ENCODE measurements at regions not wholly inside any gene's neighbourhood (a gene's known extent, or its start where the extent isn't known, plus 50 kb on each side); places are given as distances from the start of the nearest gene placed in this dataset.

- no peak overlapping the region for H3K4me3 ChIP-seq (ENCODE audit: low read depth, low read length)
- TF ChIP-seq, protein P1, sequence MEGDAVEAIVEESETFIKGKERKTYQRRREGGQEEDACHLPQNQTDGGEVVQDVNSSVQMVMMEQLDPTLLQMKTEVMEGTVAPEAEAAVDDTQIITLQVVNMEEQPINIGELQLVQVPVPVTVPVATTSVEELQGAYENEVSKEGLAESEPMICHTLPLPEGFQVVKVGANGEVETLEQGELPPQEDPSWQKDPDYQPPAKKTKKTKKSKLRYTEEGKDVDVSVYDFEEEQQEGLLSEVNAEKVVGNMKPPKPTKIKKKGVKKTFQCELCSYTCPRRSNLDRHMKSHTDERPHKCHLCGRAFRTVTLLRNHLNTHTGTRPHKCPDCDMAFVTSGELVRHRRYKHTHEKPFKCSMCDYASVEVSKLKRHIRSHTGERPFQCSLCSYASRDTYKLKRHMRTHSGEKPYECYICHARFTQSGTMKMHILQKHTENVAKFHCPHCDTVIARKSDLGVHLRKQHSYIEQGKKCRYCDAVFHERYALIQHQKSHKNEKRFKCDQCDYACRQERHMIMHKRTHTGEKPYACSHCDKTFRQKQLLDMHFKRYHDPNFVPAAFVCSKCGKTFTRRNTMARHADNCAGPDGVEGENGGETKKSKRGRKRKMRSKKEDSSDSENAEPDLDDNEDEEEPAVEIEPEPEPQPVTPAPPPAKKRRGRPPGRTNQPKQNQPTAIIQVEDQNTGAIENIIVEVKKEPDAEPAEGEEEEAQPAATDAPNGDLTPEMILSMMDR (IDR thresholded peaks at IDR 0.05; ENCODE audit: insufficient read depth, low read depth, low read length, missing control alignments) = no peak
- no peak for DNase-seq (ENCODE audit: low read depth)
These were observed 1361.8 kb upstream of the DDX18 start for GRCh38 chr2:116452651-116453050.

GRCh38 chr2:116456429-116456828 is 1358.1 kb upstream of the DDX18 start:
- TF ChIP-seq, protein P1 (IDR thresholded peaks at IDR 0.05; ENCODE audit: insufficient read depth, low read depth, low read length, missing control alignments) = no peak
- H3K4me3 ChIP-seq (ENCODE audit: low read depth, low read length) = no peak overlapping the region
- no peak for DNase-seq (ENCODE audit: low read depth)

DNA sequence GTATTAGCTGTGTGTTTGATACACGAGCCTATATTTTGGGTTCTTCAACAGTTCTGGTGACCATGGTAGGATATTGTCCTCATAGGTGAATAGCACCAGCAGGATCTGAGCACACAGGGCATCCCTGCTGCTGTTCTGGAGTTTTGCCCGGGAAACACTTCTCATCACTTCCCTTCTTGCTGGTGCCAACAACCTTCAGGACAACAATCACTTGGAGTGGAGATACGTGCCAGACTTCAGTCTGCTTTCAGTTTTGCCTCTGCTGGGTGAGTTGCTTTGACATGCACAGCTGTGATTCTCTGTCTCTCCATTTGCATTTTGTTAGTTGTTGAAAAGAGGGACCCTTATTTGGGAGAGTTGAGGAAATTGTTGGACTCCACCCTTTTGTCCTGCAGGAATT is 1347.2 kb upstream of the DDX18 start:
- TF ChIP-seq, protein P1 (IDR thresholded peaks at IDR 0.05; ENCODE audit: insufficient read depth, low read depth, low read length, missing control alignments) = no peak
- H3K4me3 ChIP-seq (ENCODE audit: low read depth, low read length) = no peak overlapping the region
- DNase-seq (ENCODE audit: low read depth) = no peak

- H3K4me3 ChIP-seq (ENCODE audit: low read depth, low read length) = no peak overlapping the region
- TF ChIP-seq, protein P1 (IDR thresholded peaks at IDR 0.05; ENCODE audit: insufficient read depth, low read depth, low read length, missing control alignments) = no peak
- DNase-seq (ENCODE audit: low read depth) = no peak
These were observed 1337.3 kb upstream of the DDX18 start for GRCh38 chr2:116477229-116477628.

DNA sequence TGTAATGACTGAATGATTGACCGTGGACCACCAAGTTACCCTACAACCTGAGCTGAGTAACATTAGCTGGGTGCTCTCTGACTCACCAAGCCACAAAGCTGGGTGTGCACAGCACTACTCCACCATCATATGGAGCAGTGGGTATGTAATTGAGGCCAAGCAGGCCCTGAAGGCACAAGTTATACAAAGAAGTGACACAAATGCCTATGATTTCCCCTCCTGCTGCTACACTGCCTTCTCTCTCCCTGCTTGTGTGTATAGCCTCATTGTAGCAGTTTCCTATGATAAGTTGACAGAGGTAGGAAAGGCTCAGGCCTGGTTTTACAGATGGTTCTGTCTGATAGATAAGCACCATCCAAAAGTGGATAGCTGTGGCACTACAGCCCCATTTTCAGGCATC is 1327.2 kb upstream of the DDX18 start:
- H3K4me3 ChIP-seq (ENCODE audit: low read depth, low read length) = no peak overlapping the region
- DNase-seq (ENCODE audit: low read depth) = no peak
- TF ChIP-seq, protein P1 (IDR thresholded peaks at IDR 0.05; ENCODE audit: insufficient read depth, low read depth, low read length, missing control alignments) = no peak

DNA sequence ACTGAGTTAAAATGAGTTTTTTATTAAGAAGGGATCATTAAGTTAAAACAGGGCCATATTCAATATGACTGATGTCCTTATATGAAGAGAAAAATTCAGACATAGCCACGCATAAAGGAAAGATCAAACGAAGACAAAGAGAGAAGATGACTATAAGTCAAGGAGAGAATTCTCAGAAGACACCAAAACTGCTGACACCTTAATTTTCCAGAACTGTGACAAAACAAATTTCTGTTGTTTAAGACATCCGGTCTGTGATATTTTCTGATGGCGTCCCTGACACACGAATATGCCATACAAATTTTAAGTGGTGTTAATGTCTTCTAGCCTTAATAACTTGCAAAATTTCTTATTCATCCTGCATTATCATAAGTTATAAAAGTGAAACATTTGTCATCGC is 1325.2 kb upstream of the DDX18 start:
- H3K4me3 ChIP-seq (ENCODE audit: low read depth, low read length) = no peak overlapping the region
- TF ChIP-seq, protein P1 (IDR thresholded peaks at IDR 0.05; ENCODE audit: insufficient read depth, low read depth, low read length, missing control alignments) = no peak
- no peak for DNase-seq (ENCODE audit: low read depth)

DNA sequence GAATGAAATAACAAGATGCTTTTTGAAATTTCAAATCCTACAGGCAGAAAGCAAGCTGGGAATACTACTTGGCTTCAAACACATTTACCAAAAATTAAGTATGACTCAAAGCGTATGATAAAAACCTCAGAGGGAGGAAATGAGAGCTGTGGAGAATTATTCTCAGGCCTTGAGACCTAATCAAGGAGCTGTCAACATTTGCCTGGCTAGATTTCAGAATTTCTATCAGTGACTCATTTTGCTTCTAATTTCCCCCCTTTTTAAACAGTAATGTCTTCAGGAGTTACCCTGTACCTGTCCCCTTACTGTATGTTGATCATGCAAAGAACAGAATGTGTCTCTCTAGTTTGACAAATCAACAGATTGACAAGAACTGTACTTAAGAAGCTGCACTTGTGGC is 1324.5 kb upstream of the DDX18 start:
- TF ChIP-seq, protein P1 (IDR thresholded peaks at IDR 0.05; ENCODE audit: insufficient read depth, low read depth, low read length, missing control alignments) = no peak
- no peak for DNase-seq (ENCODE audit: low read depth)

More for the DNA sequence above, 1324.5 kb upstream of the DDX18 start:
- H3K4me3 ChIP-seq (ENCODE audit: low read depth, low read length) = no peak overlapping the region
